ENCODE measurements at regions not wholly inside any gene's neighbourhood (a gene's known extent, or its start where the extent isn't known, plus 50 kb on each side); places are given as distances from the start of the nearest gene placed in this dataset.
"Not testable (repeated sequence)": the region's sequence is repeated elsewhere in the genome, so short reads cannot be mapped to it uniquely, and the experiment has no call there.

DNA sequence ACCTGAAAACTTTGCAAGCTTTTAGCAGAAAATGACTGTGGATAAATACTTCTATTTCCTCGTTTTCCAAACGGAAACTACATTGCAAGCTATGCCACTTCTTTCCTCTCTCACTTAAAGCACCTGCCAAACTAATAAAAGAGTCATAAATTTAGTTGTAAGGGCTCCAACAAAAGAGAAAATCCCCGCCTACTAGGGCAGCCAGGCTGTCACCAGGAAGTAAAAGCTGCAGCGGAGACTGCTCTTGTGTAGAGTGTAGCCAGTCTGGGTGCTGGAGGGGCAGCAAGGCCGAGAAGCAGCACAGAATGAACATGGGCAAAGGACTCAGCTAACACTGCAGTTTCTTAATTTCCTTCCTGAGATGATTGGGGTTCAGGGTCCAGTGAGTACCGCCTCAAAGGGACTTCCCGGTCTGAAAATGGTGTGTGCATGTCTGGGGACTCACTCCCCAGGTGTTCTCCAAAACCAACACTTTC lies 89.3 kb upstream of the MAML3 start:
- DNase-seq = peak; percentile 43

DNA sequence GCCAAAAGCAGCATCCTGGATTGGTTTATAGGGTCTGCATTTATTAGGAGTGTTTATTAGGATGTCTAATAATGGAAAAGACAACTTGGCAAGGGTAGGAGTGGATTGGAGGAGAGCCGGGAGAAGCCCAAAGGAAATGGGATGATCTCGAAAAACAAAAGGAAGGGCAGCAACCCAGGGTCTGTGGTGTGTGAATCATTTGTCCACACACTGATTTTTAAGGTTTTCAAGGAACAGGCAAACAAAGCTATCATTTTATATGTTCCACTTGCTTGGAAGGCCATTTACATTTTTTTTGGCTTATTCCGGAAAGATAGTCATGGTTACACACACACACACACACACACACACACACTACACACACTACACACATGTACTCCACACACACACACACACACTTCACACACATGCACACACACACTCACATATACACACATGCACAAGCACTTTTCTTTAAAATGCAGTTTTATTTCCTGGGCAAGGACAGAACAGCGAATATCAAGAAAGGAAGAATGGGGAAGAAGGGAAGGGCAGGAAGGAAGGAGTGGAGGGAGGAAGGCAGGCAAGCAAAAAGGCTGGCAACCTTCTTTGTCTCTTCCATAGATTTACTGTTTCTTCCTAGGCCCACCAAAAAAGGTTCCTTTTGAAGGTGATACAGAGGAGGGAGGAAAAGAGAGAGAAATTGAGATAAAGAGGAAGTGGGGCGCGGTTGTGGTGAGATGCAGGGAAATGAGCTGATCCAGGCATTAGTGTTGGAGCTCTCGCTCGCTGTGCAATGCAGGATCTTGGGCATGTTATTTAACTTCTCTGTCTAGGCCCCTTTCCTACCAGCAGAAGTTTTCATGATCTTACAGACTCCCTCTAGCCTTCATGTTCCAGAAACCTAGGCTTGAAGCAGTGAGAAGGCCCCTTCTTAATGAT lies 88.6 kb upstream of the MAML3 start:
- no peak for DNase-seq

DNA sequence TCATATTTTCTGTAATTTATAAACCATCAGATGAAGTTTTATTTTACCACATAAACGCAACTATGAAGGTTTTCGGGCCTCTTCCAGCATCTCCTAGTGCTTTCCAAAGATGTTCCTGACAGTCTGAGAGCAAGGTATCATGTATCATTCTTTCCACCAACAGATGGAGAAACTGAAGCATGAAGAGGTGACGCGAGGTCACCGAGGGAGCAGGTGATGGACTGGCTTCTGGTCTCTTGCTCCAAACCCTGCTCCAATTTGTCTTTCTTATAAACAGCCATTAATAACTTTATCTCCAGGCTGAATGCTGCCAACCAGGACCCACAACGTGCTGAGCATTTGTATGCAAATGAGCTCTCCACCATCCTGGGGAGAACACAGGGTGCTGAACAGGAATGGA lies 86.3 kb upstream of the MAML3 start:
- DNase-seq = peak; percentile 72

DNA sequence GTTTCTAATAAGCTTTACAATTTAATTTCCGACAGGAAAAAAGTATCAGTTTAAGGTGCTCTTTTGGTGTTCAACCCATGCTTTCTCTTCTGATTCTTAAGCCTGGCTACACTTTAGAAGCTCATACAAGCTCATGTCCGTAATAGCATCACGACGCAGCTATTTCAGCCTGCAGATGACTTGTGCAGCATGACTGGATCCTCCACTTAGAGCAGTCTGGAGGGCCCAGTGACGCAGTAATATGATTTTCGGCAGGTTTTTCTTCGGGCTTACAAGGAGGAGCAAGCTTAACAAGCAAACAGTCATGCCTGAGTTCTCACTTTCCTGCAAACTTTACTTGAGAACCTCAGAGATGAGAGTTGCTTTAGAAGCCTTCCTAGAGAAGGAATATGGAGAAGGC lies 85.3 kb upstream of the MAML3 start:
- peak; percentile 57 for DNase-seq

DNA sequence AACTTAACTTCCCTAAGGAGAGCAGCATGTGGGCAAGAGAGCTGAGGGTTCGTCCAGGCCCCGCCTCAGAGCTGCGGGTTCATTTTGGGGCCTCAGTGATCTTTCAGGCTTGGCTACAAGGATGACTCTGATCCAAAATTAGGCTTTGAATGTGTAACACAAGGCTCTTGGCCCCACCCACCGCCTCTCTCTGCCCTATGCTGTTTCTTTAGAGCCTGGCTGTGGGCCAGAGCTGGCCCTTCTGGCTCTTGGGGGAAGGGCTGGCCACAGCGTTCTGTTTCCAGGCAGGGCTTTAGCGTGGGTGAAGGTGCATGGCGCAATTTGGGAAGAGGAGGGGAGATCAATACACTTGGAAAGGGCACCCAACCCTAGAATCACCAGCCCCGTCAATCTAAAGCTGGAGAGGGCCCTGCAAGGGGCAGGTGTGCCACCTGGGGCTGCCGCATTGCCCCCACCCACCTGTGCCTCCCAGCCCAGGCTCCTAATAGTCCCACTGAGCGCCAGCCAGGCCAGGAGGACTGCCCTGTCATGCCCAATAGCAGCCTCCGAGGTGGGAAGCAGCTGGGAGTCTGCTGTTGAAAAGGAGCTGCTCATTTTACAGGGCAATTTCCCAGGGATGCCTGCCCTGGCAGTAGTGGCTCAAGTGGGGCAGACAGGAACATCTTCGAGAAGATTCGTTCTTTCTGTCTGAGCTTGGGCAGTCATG lies 84.5 kb upstream of the MAML3 start:
- DNase-seq = peak; percentile 89

DNA sequence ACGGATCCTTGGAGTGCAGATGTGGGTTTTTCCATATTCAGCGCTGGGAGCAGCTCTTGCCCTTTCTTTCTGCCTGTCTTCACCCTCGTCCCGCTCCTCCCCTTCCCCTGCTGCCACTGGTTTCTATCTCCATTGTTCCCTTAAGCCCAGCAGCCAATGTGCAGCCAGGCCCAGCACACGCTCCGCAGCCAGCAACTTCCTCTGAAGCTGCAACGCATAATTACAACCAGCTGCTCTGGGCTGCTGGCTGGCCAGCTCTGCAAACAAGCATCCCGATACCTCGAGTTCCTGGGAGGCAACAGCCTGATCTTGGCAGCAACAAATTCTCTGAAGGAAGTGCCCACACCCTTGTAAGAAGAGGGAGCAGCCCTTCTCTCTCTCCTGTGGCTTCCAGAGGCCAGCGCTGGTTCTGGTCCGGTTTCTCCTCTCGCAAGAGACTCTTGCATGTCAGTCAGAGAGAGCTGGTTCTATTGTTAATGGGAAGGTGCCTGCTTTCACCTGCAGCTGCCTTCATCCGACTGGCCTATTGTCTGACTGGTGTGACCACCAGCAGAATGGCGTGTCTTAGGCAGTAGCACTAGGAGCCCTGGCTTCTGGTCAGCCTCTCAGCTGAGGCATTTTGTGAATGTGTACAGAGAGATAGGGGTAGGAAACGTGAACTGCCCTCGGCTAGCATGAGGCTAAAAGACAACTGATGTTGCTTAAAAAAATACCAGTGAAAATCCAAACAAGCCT lies 83.8 kb upstream of the MAML3 start:
- DNase-seq = peak; percentile 89

DNA sequence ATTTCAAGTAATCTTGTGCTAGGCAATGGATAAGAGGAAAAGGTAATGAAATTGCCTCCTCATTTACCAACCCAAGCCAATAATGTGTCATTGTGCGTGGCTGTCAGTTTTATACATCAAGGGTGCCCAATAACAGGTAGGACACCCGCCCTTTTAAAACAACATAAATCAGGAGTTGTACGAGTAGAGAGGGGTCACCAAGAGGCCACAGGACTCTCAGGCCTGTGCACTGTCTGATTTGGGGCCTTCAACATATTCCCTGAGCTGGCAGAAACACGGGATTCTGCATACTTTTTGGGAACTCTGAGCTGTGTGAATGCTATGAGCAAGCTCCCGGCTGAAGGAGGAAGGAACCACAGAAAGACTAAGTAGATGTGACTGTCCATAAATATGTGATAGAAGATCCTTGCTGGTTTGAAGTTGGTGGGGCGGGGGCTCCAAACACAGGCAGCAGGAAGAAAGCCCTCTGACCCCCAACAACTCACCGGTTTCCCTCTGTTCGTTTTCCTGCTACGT lies 82.7 kb upstream of the MAML3 start:
- DNase-seq = no peak

DNA sequence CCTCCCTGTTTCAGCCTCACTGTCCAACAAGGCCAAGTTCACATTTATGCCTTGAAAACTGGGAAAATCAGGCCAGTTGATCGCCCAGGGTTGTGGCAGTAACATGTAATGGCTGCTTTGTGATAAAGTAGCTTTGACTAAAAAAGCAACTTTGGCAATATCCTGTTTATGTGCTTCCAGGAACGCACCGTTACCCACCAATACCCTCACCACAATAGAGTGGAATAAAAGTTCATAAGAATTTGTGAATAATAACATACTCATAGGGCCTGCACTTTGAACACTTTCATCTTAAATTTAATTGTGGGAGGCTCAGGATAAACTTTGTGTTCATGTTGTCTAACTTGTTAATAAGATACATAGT lies 80.7 kb upstream of the MAML3 start:
- no peak for DNase-seq

DNA sequence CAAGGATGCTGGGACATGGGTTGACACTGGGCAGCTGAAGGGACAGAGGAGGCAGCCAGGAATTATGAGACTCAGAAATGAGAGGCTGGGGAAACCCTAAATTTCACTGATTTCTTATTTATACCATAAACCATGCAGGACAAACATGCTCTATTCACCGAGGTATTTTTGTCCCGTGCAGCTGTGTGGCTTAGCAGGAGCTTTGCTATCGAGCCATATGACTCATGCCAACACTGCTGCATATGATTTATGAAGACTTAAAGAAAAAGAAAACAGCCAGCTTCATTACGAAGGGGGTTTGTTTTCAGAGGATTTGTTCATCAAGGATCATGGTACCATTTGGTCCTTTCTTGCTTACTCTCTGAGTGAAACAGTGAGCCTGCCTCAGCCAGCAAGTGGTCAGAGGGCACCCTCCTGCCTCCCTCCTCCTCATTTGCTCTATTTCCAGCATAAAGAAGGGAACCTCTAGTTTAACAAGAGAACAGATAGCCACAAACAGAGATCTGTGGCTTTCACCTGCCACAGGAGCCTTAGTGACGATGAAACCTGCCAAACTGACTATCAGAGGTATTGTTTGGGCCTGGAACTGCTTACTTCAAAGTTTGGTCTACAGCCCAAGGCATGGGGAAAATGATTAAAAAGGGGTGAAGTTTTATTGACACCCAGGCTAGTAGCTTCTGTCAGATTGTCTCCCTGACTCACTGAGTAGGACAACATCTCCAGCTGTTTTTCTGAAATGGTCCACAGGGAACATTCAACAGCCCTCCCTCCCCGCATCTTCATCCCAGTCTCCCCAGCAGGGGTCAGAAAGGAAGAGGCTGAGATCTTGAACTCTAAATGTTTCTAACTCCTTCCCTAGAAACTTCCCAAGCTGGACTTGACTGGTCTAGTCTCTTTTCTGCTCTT lies 80.1 kb upstream of the MAML3 start:
- no peak for DNase-seq

DNA sequence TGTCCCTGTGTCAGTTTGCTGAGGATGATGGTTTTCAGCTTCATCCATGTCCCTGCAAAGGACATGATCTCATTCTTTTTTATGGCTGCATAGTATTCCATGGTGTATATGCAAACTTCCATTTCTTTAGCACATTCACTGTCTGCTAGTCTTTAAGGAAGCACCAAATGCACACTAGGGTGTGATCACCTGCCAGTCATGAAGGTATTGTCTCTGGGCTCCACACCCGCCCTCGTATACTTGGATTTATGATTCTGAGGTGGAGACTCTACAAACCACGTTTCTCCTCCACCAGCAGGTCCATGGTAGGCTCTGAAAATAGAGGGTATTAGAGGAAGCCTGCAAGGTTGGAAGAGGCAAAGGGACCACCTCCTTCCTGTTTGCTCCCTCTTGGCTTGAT lies 75.9 kb upstream of the MAML3 start:
- DNase-seq = no peak

DNA sequence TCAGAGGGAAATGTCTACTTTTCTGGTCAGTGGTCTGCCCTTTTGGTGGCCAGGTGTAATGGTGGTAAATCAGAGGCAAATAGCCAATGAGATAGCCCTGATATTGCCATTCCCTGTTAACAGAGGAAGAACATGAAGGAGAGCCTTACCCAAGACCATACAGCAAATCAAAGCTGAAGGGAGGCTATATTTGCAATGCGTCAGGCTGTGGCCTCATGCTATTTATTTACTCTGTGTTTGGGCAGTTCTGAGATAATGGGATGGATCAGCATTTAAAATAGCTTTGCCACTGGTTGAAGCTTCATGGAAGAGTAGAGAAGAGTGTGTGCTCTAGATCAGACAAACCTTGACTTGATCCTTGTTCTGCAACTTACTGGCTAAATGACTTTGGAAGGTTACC lies 73.3 kb upstream of the MAML3 start:
- DNase-seq = no peak

DNA sequence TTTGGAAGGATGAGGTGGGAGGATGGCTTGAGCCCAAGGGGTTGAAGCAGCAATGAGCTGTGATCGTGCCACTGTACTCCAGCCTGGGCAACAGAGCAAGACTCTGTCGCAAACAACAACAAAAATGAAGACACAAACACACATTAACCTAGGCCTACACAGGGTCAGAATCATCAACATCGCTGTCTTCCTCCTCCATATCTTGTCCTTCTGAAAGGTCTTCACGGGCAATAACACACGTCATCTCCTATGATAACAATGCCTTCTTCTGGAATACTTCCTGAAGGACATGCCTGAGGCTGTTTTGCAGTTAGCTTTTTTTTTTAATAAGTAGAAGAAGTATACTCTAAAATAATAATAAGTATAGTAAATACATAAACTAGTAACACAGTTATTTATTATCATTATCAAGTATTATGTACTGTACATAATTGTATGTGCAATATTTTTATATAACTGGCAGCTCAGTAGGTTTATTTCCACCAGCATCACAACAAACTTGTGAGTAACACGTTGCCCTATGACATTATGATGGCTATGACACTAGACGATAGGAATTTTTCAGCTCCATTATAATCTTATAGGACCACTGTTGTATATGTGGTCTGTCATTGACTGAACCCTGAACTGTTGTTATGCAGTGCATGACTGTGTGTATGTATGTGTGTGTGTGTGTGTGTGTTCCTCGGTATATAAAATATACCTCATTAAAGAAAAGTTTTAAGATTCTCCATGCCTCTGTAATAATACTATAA lies 69.2 kb upstream of the MAML3 start:
- DNase-seq = no peak

DNA sequence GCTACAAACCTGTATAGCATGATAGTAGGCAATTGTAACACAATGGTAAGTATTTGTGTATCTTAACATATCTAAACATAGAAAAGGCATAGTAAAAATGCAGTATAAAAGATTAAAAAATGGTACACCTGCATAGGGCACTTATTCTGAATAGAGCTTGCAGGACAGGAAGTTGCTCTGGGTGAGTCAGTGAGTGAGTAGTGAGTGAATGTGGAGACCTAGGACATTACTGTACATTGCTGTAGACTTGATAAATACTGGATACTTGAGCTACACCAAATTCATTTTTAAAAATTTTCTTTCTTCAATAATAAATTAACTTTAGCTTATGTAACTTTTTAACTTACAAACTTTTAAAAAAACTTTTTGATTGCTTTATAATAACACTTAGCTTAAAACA lies 68.2 kb upstream of the MAML3 start:
- DNase-seq = no peak

DNA sequence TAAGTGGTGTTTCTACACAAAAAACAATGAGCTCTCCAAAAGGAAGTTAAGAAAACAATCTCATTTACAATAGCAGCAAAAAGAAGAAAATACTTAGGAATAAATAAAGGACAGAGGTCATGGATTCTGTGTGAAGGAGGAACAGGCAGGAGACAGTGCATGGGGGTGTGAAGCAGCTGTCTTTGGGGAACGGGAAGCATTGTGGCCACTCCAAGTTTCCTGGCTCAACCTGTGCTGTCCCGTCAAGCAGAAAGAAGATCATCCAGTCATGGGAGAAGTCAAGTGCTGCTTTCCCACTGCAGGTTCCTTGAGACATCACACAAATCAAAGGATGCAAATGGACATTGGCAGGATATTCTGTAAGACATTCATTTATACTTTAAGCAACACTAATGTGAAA lies 66.1 kb upstream of the MAML3 start:
- DNase-seq = no peak

DNA sequence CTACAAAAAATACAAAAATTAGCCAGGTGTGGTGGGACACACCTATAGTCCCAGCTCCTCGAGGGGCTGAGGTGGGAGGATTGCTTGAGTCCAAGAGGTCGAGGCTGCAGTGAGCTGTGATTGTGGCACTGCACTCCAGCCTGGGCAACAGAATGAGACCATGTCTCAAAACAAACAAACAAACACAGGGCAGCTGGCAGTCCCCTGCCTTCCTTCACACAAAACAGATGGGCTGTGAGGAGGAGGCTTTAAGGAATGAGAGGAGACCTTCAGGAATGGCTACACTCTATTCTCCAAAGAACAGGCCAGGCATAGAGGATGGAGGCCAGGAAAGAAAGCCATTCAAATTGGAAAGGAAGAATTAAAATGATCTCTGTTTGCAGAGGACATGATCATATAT lies 65.6 kb upstream of the MAML3 start:
- DNase-seq = no peak

DNA sequence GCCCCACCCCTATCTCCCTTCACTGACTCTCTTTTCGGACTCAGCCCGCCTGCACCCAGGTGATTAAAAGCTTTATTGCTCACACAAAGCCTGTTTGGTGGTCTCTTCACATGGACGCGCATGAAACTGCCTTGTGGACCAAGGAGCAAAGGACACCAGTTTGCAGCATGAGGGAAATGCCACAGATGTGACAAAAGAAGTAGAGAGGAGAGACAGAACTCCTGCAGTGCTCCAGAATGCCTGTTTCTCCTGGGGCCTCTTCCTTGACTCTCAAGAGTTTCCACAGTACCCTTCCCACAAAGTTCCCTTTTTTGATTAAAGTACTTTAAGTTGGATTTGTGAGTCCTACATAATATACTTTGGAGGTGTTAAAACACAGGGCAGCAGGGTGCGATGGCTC lies 65.1 kb upstream of the MAML3 start:
- not testable (repeated sequence) for DNase-seq

DNA sequence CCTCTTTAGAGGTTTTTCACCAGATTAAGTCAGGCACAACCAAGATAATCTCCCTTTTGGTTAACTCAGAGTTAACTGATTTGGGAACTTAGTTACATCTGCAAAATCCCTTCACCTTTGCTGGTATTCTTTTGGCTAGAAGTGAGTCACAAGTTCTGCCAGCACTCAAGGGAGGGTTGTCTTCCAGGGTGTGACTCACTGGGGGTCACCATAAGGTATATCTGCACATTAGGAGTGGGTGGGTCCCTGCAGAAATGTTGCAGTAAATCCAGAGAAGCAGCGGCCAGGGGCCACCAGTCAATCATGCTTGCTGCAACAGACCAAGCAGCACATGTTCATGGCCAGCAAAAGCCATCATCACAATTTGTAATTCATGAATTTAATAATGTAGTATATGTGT lies 59.8 kb upstream of the MAML3 start:
- no peak for DNase-seq

DNA sequence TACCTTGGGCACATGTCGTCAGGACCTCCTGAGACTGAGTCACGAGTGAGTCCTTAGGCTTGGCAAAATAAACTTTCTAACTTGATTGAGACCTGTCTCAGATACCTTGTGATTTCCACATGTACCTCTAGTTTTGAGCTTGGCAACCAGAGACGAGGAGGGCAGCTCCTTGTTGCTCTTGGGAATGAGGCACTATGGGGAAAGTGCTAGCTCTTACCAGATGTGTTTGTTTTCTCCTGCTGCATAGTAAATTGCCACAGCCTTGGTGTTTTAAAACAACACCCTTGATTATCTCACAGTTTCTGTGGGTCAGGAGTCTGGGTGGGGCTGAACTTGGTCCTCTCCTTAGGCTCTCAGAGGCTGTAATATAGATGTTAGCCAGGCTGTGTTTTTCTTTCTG lies 59.1 kb upstream of the MAML3 start:
- DNase-seq = no peak

DNA sequence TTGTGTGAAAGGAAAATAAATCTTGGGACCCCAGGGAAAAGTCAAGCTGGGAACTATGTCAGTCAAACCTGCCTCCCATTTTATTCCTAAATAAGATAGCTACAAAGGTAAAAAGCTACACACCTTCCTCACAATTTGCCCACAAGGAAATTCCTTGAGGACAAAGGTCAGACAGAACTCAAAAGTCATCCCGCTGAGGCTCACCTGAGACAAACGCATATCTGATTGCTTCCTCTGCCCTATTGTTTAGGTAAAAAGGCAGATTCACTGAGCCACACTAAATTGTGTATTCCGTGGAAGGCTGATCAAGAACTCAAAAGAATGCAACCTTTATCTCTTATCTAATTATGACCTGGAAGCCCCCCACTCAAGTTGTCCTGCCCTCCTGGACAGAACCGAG lies 58.7 kb upstream of the MAML3 start:
- no peak for DNase-seq

DNA sequence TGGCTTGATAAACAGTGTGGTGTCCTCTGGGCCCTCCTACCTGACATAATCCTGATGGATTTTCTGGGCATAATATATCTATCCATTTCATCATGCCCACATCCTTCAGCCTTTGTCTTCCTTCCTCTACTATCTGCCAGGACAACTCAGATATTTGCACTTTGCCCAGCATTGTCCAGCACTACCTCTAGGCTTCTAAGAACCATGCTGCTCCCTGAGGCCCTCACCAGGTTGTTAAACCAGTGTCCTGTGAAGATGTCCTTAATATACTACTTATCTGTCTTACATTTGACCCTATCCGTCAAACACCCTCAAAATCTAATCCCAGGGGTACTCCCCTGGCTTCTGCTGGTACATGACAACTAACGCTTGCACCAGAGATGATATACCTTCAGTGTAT lies 58.2 kb upstream of the MAML3 start:
- no peak for DNase-seq

DNA sequence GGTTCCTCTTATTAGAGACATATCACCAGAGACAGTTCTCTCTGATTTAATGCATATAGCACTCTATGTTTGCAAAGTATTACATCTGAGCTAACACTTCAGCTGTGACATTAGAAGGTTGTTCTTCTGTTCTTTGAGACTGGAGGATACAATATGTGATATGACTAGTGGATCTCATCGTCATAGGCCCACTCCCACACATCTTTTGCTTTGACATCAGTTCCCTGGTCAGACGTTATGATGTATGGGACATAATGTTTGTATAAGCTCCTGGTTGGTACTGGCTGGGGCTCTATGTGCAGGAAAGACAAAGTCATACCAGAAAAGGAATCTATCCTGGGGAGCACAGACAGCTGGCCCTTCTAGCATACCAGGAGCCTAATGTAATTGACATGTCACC lies 57.7 kb upstream of the MAML3 start:
- no peak for DNase-seq

DNA sequence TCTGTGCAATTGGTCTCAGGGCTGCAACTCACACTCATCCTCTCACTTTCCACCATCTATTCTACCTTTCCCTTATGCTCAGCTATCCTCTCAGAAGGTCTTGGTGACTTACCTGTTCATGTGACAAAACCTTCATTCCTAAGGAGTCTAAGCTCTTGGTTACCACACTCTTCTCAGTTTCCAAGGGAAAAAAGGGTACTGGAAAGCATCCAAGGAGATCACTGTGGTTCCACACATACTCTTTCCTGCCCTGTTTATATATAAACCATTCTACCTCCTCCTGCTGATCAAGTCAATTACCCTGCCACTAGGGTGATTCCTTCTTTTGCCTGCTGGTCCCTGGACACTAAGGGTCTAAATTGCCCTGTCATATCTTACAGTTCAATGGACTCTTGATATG lies 57.2 kb upstream of the MAML3 start:
- no peak for DNase-seq
